Panc1 (cell line): ENCODE measurements at regions not wholly inside any gene's neighbourhood (a gene's known extent, or its start where the extent isn't known, plus 50 kb on each side); places are given as distances from the start of the nearest gene placed in this dataset.

Experiments used
- CTCF ChIP-seq: fragments of 450-650 bp; IDR thresholded peaks from 2 replicates; pipeline ENCODE4 v1.5.1; 2017; ENCODE audit warnings: mild to moderate bottlenecking
- POLR2AphosphoS5 ChIP-seq: IDR thresholded peaks from 2 replicates; pipeline ENCODE4 v1.6.1; 2012; ENCODE audit warnings: mild to moderate bottlenecking, low read depth, low read length, moderate library complexity
- REST ChIP-seq, 2 experiments: IDR thresholded peaks; 2 replicates each; pipeline ENCODE4 v1.6.1; 2011 to 2012; ENCODE audit warnings: low read depth in 2 of 2, control low read depth in 1 of 2, low read length in 1 of 2, mild to moderate bottlenecking in 1 of 2, moderate library complexity in 1 of 2; ENCODE audit not compliant: insufficient read depth in 1 of 2
- SIN3A ChIP-seq: IDR thresholded peaks from 2 replicates; pipeline ENCODE4 v1.6.1; 2012; ENCODE audit warnings: low read depth, mild to moderate bottlenecking, low read length, moderate library complexity, borderline replicate concordance; ENCODE audit not compliant: insufficient read depth
- TCF7L2 ChIP-seq: IDR thresholded peaks from 2 replicates; pipeline ENCODE4 v1.6.1; 2011; ENCODE audit warnings: mild to moderate bottlenecking, low read depth, low read length, inconsistent platforms

DNA sequence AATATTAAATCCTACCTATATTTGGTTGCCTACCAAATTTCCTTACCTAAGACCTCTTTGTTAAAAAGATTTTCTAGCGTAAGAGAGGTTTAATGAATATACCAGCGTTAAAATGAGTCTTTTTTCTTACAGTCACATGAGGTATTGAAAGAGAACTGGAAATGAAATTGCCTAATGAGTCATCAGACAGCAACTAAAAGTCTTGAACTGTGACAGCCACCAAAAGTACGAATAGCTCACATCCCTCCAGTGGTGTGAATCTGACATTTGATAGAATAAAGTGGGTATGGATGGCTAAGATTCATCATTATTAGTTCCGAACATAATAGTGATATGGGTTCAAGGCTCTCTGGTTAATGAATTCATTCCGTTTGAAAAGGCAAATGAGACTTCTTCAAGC lies 1297.3 kb downstream of the AACS start:
- TF ChIP-seq REST (IDR thresholded peaks at IDR 0.05; ENCODE audit: insufficient read depth in 1 of 2, low read depth in 2 of 2, low read length in 1 of 2): no peak
- TF ChIP-seq TCF7L2: no peak
- no peak for TF ChIP-seq CTCF
- TF ChIP-seq POLR2AphosphoS5: no peak
- TF ChIP-seq SIN3A: no peak
